D721Med (cell line): ENCODE measurements at regions not wholly inside any gene's neighbourhood (a gene's known extent, or its start where the extent isn't known, plus 50 kb on each side); places are given as distances from the start of the nearest gene placed in this dataset.

Experiments used
- DNase-seq: peaks from one replicate; pipeline ENCODE4 v3.0.0; 2011; ENCODE audit warnings: low spot score; ENCODE audit not compliant: insufficient read length
- FAIRE-seq: peaks from 2 replicates; lab custom pipeline; 2011; peaks lifted over from hg19 to GRCh38; lab: Jason Lieb, UNC
- CTCF ChIP-seq: IDR thresholded peaks from 2 replicates; pipeline ENCODE4 v1.5.1; 2012; ENCODE audit warnings: mild to moderate bottlenecking, control low read depth; ENCODE audit not compliant: insufficient read depth; ENCODE audit errors: missing control alignments

GRCh38 chr5:133817456-133817855, 151.0 kb downstream of the C5orf15 start:
- FAIRE-seq (no peak), DNase-seq (no peak)
- TF ChIP-seq CTCF: no peak

- no peak for TF ChIP-seq CTCF
- DNase-seq (no peak), FAIRE-seq (no peak)
Observed at GRCh38 chr5:133816791-133817190, 151.6 kb downstream of the C5orf15 start.

GRCh38 chr5:133814152-133814551, 154.3 kb downstream of the C5orf15 start:
- TF ChIP-seq CTCF: no peak
- FAIRE-seq: no peak

GRCh38 chr5:133811168-133811567, 157.3 kb downstream of the C5orf15 start:
- FAIRE-seq: no peak
- no peak for TF ChIP-seq CTCF

More at GRCh38 chr5:133814152-133814551, 154.3 kb downstream of the C5orf15 start:
- no peak for DNase-seq

GRCh38 chr5:133809801-133810200, 158.6 kb downstream of the C5orf15 start:
- no peak for TF ChIP-seq CTCF

More at GRCh38 chr5:133811168-133811567, 157.3 kb downstream of the C5orf15 start:
- DNase-seq: no peak

GRCh38 chr5:133807348-133807747, 161.1 kb downstream of the C5orf15 start:
- FAIRE-seq (no peak), DNase-seq (no peak)
- no peak for TF ChIP-seq CTCF

More at GRCh38 chr5:133809801-133810200, 158.6 kb downstream of the C5orf15 start:
- FAIRE-seq: no peak
- no peak for DNase-seq

GRCh38 chr5:133806847-133807246, 161.6 kb downstream of the C5orf15 start:
- TF ChIP-seq CTCF: no peak
- no peak for DNase-seq
- no peak for FAIRE-seq
